NCI-H345 treated with DMSO at 0.1 percent for 48 hours (cell line): ENCODE measurements at regions not wholly inside any gene's neighbourhood (a gene's known extent, or its start where the extent isn't known, plus 50 kb on each side); places are given as distances from the start of the nearest gene placed in this dataset.
"Not testable (repeated sequence)": the region's sequence is repeated elsewhere in the genome, so short reads cannot be mapped to it uniquely, and the experiment has no call there.

ENCODE experiments used
- DNase-seq: peaks from one replicate; lab custom pipeline; 2025; ENCODE audit not compliant: unreplicated experiment; lab: John Stamatoyannopoulos, UW

DNA sequence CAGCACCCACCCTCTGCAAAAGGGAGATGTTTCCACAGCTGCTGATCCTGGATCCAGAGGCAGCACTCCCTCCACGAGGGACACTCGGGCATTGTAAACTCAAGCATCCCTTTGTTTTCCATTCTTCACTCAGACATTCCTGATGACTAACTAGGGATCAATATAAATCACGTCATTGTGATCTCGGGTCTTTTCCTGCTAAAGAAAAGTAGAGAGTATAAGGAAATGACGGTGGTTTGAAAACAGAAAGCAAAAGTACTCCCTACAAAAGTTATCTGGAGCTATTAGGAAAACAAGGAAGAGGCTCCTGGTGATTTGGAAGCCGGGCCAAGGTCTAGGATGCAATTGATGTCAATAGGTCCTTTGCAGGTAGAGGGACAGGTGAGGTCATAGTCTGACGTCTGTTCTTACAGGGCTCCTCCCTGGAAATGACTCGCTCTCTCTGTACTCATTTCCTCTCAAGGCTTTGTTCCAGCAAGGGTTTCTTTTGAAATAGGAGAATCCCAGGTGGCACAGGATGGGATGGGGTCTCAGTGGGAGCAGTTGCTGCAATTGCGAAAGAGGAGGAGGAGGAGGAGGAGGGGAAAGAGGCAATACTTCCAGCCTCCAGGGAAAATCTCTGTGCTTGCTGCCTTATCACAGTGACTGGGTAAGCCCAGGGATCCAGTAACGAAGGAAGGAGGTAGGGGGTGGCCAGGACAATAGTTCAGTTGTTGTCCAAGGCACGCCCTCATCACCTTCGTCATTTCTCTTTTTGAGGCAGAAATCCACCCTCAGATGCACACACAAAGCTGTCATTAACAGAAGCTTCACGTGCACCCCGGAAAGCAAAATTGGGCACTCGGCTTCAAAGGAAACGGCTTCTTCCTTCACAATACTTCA, 222.8 kb downstream of the LY86 start:
- peak; percentile 15 for DNase-seq

- no peak for DNase-seq
Observed at GRCh38 chr6:6812427-6812826, 223.9 kb downstream of the LY86 start.

- no peak for DNase-seq
Observed at GRCh38 chr6:6815732-6816131, 227.2 kb downstream of the LY86 start.

- no peak for DNase-seq
Observed at GRCh38 chr6:6816716-6817115, 228.2 kb downstream of the LY86 start.

DNA sequence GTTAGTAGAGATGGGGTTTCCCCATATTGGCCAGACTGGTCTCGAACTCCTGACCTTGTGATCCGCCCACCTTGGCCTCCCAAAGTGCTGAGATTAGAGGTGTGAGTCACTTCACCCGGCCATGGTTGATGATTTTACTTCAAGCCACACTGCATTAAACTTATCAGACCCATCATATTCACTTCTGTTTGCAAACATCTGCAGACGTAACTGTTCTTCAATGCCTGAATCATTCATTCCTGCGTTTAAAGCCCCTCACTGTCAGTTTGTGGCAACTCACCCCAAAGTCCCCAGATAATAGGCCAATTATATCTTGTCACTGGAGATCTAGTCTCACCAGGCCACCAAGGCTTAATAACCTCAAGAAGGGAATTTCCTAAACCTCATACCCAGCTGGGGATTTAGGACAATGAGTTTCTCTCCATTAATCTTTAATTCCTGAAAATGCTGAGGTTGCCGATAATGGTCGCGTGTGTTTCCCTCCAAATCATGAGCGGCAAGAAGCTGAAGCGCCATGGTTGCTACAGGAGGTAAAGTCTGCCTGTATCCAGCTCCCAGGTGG, 229.6 kb downstream of the LY86 start:
- DNase-seq = no peak

DNA sequence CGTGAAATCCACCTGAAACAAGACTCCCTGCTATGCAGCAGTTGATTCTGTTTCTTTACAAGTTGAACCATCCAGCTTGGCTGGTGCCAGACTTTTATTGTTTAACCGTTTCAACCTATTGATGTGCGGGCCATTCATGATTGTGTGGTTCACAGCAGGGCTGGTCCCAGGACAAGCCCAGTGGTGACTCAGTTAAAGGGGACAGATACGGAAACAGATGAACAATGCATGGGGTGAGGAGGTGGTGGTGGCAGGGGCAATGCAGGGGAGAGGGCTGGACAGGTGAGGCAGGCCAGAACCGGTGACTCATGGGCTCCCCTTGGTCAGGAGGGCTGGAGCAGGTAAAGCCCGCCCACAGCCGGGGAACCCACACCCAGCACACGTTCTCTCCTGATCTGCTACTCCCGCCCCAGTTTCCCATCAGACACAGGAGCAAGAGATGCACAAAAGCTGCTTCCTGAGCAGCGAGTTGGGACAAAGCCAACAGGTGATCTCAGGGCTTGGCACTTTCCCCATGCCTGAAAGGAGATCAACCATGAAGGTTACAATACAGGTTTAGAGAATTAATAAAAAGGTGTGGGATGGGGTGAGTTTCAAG, 232.2 kb downstream of the LY86 start:
- DNase-seq = peak; percentile 56

- no peak for DNase-seq
Observed at GRCh38 chr6:6821639-6822261, 233.2 kb downstream of the LY86 start.

DNA sequence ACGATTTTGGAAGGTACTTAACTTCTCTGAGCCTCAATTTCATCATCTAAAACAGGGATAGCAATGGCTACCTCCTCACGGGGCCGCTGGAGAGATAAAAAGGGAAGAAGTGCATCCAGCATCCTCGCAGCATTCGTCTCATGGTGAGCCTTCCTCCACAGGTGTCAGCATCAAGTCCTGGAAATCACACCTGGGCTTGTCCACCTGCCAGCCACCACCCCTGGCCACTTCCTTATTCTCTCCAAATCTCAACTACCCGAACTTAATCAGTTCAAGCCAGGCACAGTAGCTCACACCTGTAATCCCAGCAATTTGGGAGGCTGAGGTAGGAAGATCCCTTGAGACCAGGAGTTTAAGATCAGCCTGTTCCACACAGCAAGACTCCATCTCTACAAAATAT, 234.5 kb downstream of the LY86 start:
- no peak for DNase-seq

- no peak for DNase-seq
Observed at GRCh38 chr6:6823568-6824224, 235.2 kb downstream of the LY86 start.

GRCh38 chr6:6824381-6824780, 235.9 kb downstream of the LY86 start:
- no peak for DNase-seq

DNA sequence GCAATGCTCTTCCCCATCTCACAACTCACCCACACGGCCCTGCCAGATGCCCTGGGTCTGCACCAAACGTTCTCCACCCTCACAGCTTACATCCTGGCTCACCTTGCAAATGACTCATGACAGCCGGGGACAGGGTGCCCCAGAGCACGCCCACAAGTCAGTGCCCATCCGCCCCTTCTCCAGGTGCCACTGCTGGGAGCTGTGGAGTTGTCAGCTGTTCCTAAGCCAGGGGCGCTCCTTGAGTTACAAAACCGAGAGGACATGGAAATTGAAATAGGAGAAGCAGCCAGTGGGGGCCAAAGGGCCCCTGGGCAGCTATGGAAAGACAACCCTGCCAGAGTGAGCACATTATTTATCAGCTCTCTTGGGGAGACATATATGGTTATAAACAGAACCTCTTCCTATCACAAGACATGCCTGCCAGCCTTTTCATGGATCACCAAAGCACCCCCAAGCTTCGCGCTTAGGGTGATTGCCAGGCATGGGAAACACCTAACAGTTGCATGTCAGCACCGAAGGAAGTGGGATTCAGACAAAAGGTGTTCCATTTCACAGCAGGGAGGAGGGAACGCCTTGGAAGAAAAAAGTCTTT, 236.8 kb downstream of the LY86 start:
- DNase-seq = no peak

GRCh38 chr6:6826095-6826901, 237.8 kb downstream of the LY86 start:
- DNase-seq = no peak

- no peak for DNase-seq
Observed at GRCh38 chr6:6826961-6827360, 238.4 kb downstream of the LY86 start.

- no peak for DNase-seq
Observed at GRCh38 chr6:6829872-6830685, 241.6 kb downstream of the LY86 start.

- DNase-seq = not testable (repeated sequence)
Observed at GRCh38 chr6:6830686-6831063, 242.2 kb downstream of the LY86 start.

GRCh38 chr6:6832439-6832838, 243.9 kb downstream of the LY86 start:
- no peak for DNase-seq

- peak; percentile 47 for DNase-seq
Observed at GRCh38 chr6:6834356-6835222, 246.1 kb downstream of the LY86 start.

GRCh38 chr6:6835223-6835503, 246.6 kb downstream of the LY86 start:
- DNase-seq = no peak
